NOMO-1 treated with DMSO at 0.1 percent for 48 hours (cell line): ENCODE measurements at regions not wholly inside any gene's neighbourhood (a gene's known extent, or its start where the extent isn't known, plus 50 kb on each side); places are given as distances from the start of the nearest gene placed in this dataset.
"Not testable (repeated sequence)": the region's sequence is repeated elsewhere in the genome, so short reads cannot be mapped to it uniquely, and the experiment has no call there.

Experiments
- DNase-seq: peaks from one replicate; lab custom pipeline; 2025; ENCODE audit not compliant: unreplicated experiment; lab: John Stamatoyannopoulos, UW

GRCh38 chr9:124084087-124084486 is 72.5 kb downstream of the LHX2 start:
- no peak for DNase-seq

GRCh38 chr9:124087226-124087625 is 75.7 kb downstream of the LHX2 start:
- no peak for DNase-seq

GRCh38 chr9:124088476-124088837 is 76.9 kb downstream of the LHX2 start:
- no peak for DNase-seq

GRCh38 chr9:124089631-124090488 is 78.3 kb downstream of the LHX2 start:
- DNase-seq: not testable (repeated sequence)

GRCh38 chr9:124098141-124098905 is 86.8 kb downstream of the LHX2 start:
- peak; percentile 74 for DNase-seq

- DNase-seq: no peak
Measured at GRCh38 chr9:124099860-124100259, 88.3 kb downstream of the LHX2 start.

- DNase-seq: no peak
Measured at GRCh38 chr9:124101215-124101968, 89.8 kb downstream of the LHX2 start.

- DNase-seq: no peak
Measured at GRCh38 chr9:124101969-124102345, 90.4 kb downstream of the LHX2 start.

GRCh38 chr9:124102363-124102762 is 90.8 kb downstream of the LHX2 start:
- DNase-seq: no peak

- DNase-seq: no peak
Measured at GRCh38 chr9:124105266-124105665, 93.7 kb downstream of the LHX2 start.

GRCh38 chr9:124108216-124108615 is 96.6 kb downstream of the LHX2 start:
- DNase-seq: no peak

GRCh38 chr9:124110307-124110915 is 98.8 kb downstream of the LHX2 start:
- peak; percentile 50 for DNase-seq

- DNase-seq: no peak
Measured at GRCh38 chr9:124116683-124117363, 105.3 kb downstream of the LHX2 start.

- no peak for DNase-seq
Measured at GRCh38 chr9:124118894-124119293, 107.3 kb downstream of the LHX2 start.

- DNase-seq: no peak
Measured at GRCh38 chr9:124120272-124120671, 108.7 kb downstream of the LHX2 start.

GRCh38 chr9:124121725-124122124 is 110.2 kb downstream of the LHX2 start:
- no peak for DNase-seq

- DNase-seq: no peak
Measured at GRCh38 chr9:124122321-124122720, 110.8 kb downstream of the LHX2 start.

GRCh38 chr9:124122813-124123462 is 111.4 kb downstream of the LHX2 start:
- no peak for DNase-seq

- DNase-seq: peak; percentile 25
Measured at GRCh38 chr9:124123621-124124020, 112.1 kb downstream of the LHX2 start.
